Tibial nerve (tissue), 4 donors: ENCODE measurements at regions not wholly inside any gene's neighbourhood (a gene's known extent, or its start where the extent isn't known, plus 50 kb on each side); places are given as distances from the start of the nearest gene placed in this dataset.

ENCODE experiments used
- EP300 ChIP-seq, 2 donors: sonication (generic); formaldehyde crosslinking; IDR thresholded peaks; one replicate each; pipeline ENCODE4 v1.6.1; 2017; ENCODE audit warnings: antibody characterized with exemption in 2 of 2, mild to moderate bottlenecking in 1 of 2
- TF ChIP-seq, protein P1 (sequence below), 5 experiments: fragments of 200-600 bp in 3 of 5; fragments of 450-650 bp in 2 of 5; sonication (generic) in 3 of 5; IDR thresholded peaks; one replicate each; pipeline ENCODE4 v1.5.1; 2016 to 2019; ENCODE audit warnings: antibody characterized with exemption in 5 of 5, mild to moderate bottlenecking in 3 of 5, moderate library complexity in 2 of 5

DNA sequence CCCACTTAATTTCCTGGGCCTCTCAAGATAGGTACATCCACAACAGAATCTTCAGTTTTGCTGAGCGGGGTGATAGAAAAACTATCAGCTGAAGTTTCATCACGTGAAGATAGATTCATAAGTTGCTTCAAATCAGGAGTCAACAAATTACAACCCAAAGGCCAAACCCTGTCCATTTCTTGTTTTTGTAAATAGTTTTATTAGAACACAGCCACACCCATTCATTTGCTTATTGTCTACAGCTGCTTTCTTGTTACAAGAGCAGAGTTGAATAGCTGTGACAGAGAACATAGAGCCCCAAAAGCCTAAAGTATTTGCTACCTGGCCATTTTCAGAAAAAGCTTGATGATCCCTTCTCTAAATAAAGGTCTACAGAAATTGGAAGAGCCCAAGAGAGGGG, 300.1 kb upstream of the CDH5 start:
- TF ChIP-seq, protein P1, sequence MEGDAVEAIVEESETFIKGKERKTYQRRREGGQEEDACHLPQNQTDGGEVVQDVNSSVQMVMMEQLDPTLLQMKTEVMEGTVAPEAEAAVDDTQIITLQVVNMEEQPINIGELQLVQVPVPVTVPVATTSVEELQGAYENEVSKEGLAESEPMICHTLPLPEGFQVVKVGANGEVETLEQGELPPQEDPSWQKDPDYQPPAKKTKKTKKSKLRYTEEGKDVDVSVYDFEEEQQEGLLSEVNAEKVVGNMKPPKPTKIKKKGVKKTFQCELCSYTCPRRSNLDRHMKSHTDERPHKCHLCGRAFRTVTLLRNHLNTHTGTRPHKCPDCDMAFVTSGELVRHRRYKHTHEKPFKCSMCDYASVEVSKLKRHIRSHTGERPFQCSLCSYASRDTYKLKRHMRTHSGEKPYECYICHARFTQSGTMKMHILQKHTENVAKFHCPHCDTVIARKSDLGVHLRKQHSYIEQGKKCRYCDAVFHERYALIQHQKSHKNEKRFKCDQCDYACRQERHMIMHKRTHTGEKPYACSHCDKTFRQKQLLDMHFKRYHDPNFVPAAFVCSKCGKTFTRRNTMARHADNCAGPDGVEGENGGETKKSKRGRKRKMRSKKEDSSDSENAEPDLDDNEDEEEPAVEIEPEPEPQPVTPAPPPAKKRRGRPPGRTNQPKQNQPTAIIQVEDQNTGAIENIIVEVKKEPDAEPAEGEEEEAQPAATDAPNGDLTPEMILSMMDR (IDR thresholded peaks at IDR 0.05) = no peak
- TF ChIP-seq EP300 (IDR thresholded peaks at IDR 0.05) = no peak
